ENCODE measurements at regions not wholly inside any gene's neighbourhood (a gene's known extent, or its start where the extent isn't known, plus 50 kb on each side); places are given as distances from the start of the nearest gene placed in this dataset.
"Not testable (repeated sequence)": the region's sequence is repeated elsewhere in the genome, so short reads cannot be mapped to it uniquely, and the experiment has no call there.

GRCh38 chr17:77562361-77562760 lies 396.1 kb upstream of the TNRC6C start:
- POLR2A ChIA-PET, result interaction anchor here (0.7 kb wide), 1 partner anchor 184 kb away, joined by 3 read pairs; no protein-coding TSS in a partner anchor
- ATAC-seq; H3K9me3 Mint-ChIP-seq (ENCODE audit: insufficient read depth); CTCF ChIA-PET; H3K4me3 Mint-ChIP-seq; H3K36me3 Mint-ChIP-seq (ENCODE audit: low read depth); H3K27ac Mint-ChIP-seq; H3K4me1 Mint-ChIP-seq (ENCODE audit: low read depth); DNase-seq: not testable (repeated sequence)
- H3K27me3 Mint-ChIP-seq (ENCODE audit: low read depth), result peaks cover 22% of the 10 kb centered on the region

- DNase-seq (no peak), ATAC-seq (no peak)
- CTCF ChIA-PET, result interaction anchor here (1.7 kb wide), 1 partner anchor 21 kb away, joined by 6 read pairs; no protein-coding TSS in a partner anchor
- H3K9me3 Mint-ChIP-seq (ENCODE audit: insufficient read depth), result no peaks in the 10 kb centered on the region
- POLR2A ChIA-PET, result no interaction called here
- no peaks in the 10 kb centered on the region for H3K4me1 Mint-ChIP-seq (ENCODE audit: low read depth)
- peaks cover 23% of the 10 kb centered on the region for H3K27me3 Mint-ChIP-seq (ENCODE audit: low read depth)
- no peak overlapping the region for H3K4me3 Mint-ChIP-seq
- H3K27ac Mint-ChIP-seq, result no peak overlapping the region
- no peaks in the 10 kb centered on the region for H3K36me3 Mint-ChIP-seq (ENCODE audit: low read depth)
These were observed 394.9 kb upstream of the TNRC6C start for GRCh38 chr17:77563439-77564102.

- Mint-ChIP-seq H3K36me3 (ENCODE audit: low read depth) (no peaks in the 10 kb centered on the region), H3K9me3 (ENCODE audit: insufficient read depth) (no peaks in the 10 kb centered on the region), H3K4me1 (ENCODE audit: low read depth) (no peaks in the 10 kb centered on the region), H3K4me3 (no peak overlapping the region), H3K27me3 (ENCODE audit: low read depth) (peaks cover 22% of the 10 kb centered on the region), H3K27ac (peak overlapping the region; percentile 18)
- ChIA-PET CTCF (interaction anchor here (1.7 kb wide), 1 partner anchor 22 kb away, joined by 6 read pairs; no protein-coding TSS in a partner anchor), POLR2A (no interaction called here)
- no peak for ATAC-seq
- no peak for DNase-seq
These were observed 394.1 kb upstream of the TNRC6C start for GRCh38 chr17:77564278-77564920.

GRCh38 chr17:77565166-77565565 lies 393.3 kb upstream of the TNRC6C start:
- no peak overlapping the region for H3K27ac Mint-ChIP-seq
- CTCF ChIA-PET, result no interaction called here
- H3K4me3 Mint-ChIP-seq, result no peak overlapping the region
- ATAC-seq (no peak), DNase-seq (no peak)
- H3K9me3 Mint-ChIP-seq (ENCODE audit: insufficient read depth), result no peaks in the 10 kb centered on the region
- H3K4me1 Mint-ChIP-seq (ENCODE audit: low read depth), result no peaks in the 10 kb centered on the region
- no peaks in the 10 kb centered on the region for H3K36me3 Mint-ChIP-seq (ENCODE audit: low read depth)
- peaks cover 22% of the 10 kb centered on the region for H3K27me3 Mint-ChIP-seq (ENCODE audit: low read depth)
- POLR2A ChIA-PET, result no interaction called here

GRCh38 chr17:77566151-77566550 lies 392.4 kb upstream of the TNRC6C start:
- ChIA-PET POLR2A (no interaction called here), CTCF (no interaction called here)
- H3K9me3 Mint-ChIP-seq (ENCODE audit: insufficient read depth), result no peaks in the 10 kb centered on the region
- H3K4me1 Mint-ChIP-seq (ENCODE audit: low read depth), result no peaks in the 10 kb centered on the region
- ATAC-seq (no peak), DNase-seq (no peak)
- H3K27ac Mint-ChIP-seq, result no peak overlapping the region
- H3K36me3 Mint-ChIP-seq (ENCODE audit: low read depth), result no peaks in the 10 kb centered on the region
- no peak overlapping the region for H3K4me3 Mint-ChIP-seq
- peaks cover 22% of the 10 kb centered on the region for H3K27me3 Mint-ChIP-seq (ENCODE audit: low read depth)

- POLR2A ChIA-PET, result no interaction called here
- Mint-ChIP-seq H3K27me3 (ENCODE audit: low read depth) (peaks cover 26% of the 10 kb centered on the region), H3K27ac (no peak overlapping the region), H3K36me3 (ENCODE audit: low read depth) (no peaks in the 10 kb centered on the region), H3K4me3 (no peak overlapping the region), H3K4me1 (ENCODE audit: low read depth) (peaks cover 4% of the 10 kb centered on the region), H3K9me3 (ENCODE audit: insufficient read depth) (no peaks in the 10 kb centered on the region)
- CTCF ChIA-PET, result no interaction called here
- ATAC-seq, result no peak
- DNase-seq, result no peak
These were observed 391.9 kb upstream of the TNRC6C start for GRCh38 chr17:77566566-77567138.

GRCh38 chr17:77568540-77568939 lies 390.0 kb upstream of the TNRC6C start:
- Mint-ChIP-seq H3K4me3 (no peak overlapping the region), H3K36me3 (ENCODE audit: low read depth) (no peaks in the 10 kb centered on the region), H3K4me1 (ENCODE audit: low read depth) (peaks cover 8% of the 10 kb centered on the region), H3K27ac (no peak overlapping the region), H3K27me3 (ENCODE audit: low read depth) (peaks cover 36% of the 10 kb centered on the region), H3K9me3 (ENCODE audit: insufficient read depth) (no peaks in the 10 kb centered on the region)
- ChIA-PET POLR2A (no interaction called here), CTCF (no interaction called here)
- DNase-seq (no peak), ATAC-seq (no peak)

- ChIA-PET POLR2A (no interaction called here), CTCF (no interaction called here)
- H3K4me3 Mint-ChIP-seq, result no peak overlapping the region
- DNase-seq (no peak), ATAC-seq (no peak)
- H3K9me3 Mint-ChIP-seq (ENCODE audit: insufficient read depth), result no peaks in the 10 kb centered on the region
- H3K27me3 Mint-ChIP-seq (ENCODE audit: low read depth), result peaks cover 42% of the 10 kb centered on the region
- H3K27ac Mint-ChIP-seq, result no peak overlapping the region
- H3K36me3 Mint-ChIP-seq (ENCODE audit: low read depth), result no peaks in the 10 kb centered on the region
- H3K4me1 Mint-ChIP-seq (ENCODE audit: low read depth), result peaks cover 8% of the 10 kb centered on the region
These were observed 388.5 kb upstream of the TNRC6C start for GRCh38 chr17:77569846-77570564.

GRCh38 chr17:77570565-77570898 lies 388.0 kb upstream of the TNRC6C start:
- CTCF ChIA-PET, result no interaction called here
- Mint-ChIP-seq H3K9me3 (ENCODE audit: insufficient read depth) (no peaks in the 10 kb centered on the region), H3K4me1 (ENCODE audit: low read depth) (peaks cover 8% of the 10 kb centered on the region), H3K4me3 (no peak overlapping the region), H3K27me3 (ENCODE audit: low read depth) (peaks cover 43% of the 10 kb centered on the region), H3K36me3 (ENCODE audit: low read depth) (no peaks in the 10 kb centered on the region), H3K27ac (no peak overlapping the region)
- ATAC-seq (no peak), DNase-seq (no peak)
- POLR2A ChIA-PET, result no interaction called here

- Mint-ChIP-seq H3K36me3 (ENCODE audit: low read depth) (no peaks in the 10 kb centered on the region), H3K27ac (no peak overlapping the region), H3K4me1 (ENCODE audit: low read depth) (peaks cover 8% of the 10 kb centered on the region), H3K9me3 (ENCODE audit: insufficient read depth) (no peaks in the 10 kb centered on the region), H3K4me3 (no peak overlapping the region), H3K27me3 (ENCODE audit: low read depth) (peaks cover 41% of the 10 kb centered on the region)
- ChIA-PET POLR2A (no interaction called here), CTCF (no interaction called here)
- peak; percentile 60 for ATAC-seq
- peak; percentile 35 for DNase-seq
These were observed 387.1 kb upstream of the TNRC6C start for GRCh38 chr17:77571155-77571981.

GRCh38 chr17:77572065-77572601 lies 386.4 kb upstream of the TNRC6C start:
- ChIA-PET CTCF (no interaction called here), POLR2A (no interaction called here)
- Mint-ChIP-seq H3K4me3 (no peak overlapping the region), H3K27ac (no peak overlapping the region), H3K36me3 (ENCODE audit: low read depth) (no peaks in the 10 kb centered on the region), H3K9me3 (ENCODE audit: insufficient read depth) (no peaks in the 10 kb centered on the region), H3K27me3 (ENCODE audit: low read depth) (peaks cover 40% of the 10 kb centered on the region), H3K4me1 (ENCODE audit: low read depth) (peaks cover 8% of the 10 kb centered on the region)
- DNase-seq (no peak), ATAC-seq (no peak)

Measured in activated CD8-positive, alpha-beta T cell treated with anti-CD3 and anti-CD28 coated beads, Interleukin-2, amount 10 ng/mL, durations not matched to agents 7 days and 5 days (primary cell).